MM.1S (cell line): ENCODE measurements at regions not wholly inside any gene's neighbourhood (a gene's known extent, or its start where the extent isn't known, plus 50 kb on each side); places are given as distances from the start of the nearest gene placed in this dataset.

ENCODE experiments used
- EZH2phosphoT487 ChIP-seq: fragments of 300-600 bp; sonication (generic); IDR thresholded peaks from 2 replicates; pipeline ENCODE4 v1.6.1; 2018; ENCODE audit warnings: antibody characterized with exemption, low read length
- TF ChIP-seq, protein P1 (sequence below): fragments of 300-600 bp; sonication (generic); IDR thresholded peaks from 2 replicates; pipeline ENCODE4 v1.5.1; 2016; ENCODE audit warnings: antibody characterized with exemption, low read length, mixed read lengths

DNA sequence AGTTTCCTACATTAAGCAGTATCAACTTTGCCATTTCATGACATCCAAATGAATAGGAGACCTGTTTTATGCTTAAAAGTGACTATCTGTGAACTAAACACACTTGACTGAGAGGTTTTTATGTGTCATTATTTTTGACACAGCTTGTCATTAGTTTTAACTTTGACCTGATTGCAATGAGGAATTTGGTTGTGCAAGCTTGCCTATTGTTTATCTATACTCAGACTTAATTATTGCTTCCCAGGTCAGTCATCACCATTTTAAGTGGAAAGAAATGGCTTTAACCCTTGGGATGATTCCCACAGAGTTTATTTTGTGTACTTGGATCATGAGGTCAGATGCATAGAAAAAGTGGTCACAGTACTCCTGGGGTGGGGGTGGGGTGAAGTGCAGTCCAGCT lies 171.0 kb upstream of the PRICKLE1 start:
- TF ChIP-seq, protein P1, sequence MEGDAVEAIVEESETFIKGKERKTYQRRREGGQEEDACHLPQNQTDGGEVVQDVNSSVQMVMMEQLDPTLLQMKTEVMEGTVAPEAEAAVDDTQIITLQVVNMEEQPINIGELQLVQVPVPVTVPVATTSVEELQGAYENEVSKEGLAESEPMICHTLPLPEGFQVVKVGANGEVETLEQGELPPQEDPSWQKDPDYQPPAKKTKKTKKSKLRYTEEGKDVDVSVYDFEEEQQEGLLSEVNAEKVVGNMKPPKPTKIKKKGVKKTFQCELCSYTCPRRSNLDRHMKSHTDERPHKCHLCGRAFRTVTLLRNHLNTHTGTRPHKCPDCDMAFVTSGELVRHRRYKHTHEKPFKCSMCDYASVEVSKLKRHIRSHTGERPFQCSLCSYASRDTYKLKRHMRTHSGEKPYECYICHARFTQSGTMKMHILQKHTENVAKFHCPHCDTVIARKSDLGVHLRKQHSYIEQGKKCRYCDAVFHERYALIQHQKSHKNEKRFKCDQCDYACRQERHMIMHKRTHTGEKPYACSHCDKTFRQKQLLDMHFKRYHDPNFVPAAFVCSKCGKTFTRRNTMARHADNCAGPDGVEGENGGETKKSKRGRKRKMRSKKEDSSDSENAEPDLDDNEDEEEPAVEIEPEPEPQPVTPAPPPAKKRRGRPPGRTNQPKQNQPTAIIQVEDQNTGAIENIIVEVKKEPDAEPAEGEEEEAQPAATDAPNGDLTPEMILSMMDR = no peak
- no peak for TF ChIP-seq EZH2phosphoT487
